NCI-H1092 treated with DMSO at 0.1 percent for 48 hours (cell line): ENCODE measurements at regions not wholly inside any gene's neighbourhood (a gene's known extent, or its start where the extent isn't known, plus 50 kb on each side); places are given as distances from the start of the nearest gene placed in this dataset.

Experiments used
- DNase-seq: peaks from one replicate; lab custom pipeline; 2025; lab: John Stamatoyannopoulos, UW

GRCh38 chr15:62920682-62921502 is 121.7 kb upstream of the TPM1 start:
- no peak for DNase-seq

GRCh38 chr15:62922514-62922913 is 120.0 kb upstream of the TPM1 start:
- DNase-seq = no peak

- no peak for DNase-seq
Measured at GRCh38 chr15:62925875-62926274, 116.7 kb upstream of the TPM1 start.

GRCh38 chr15:62927196-62927595 is 115.4 kb upstream of the TPM1 start:
- DNase-seq = no peak

GRCh38 chr15:62927836-62928235 is 114.7 kb upstream of the TPM1 start:
- no peak for DNase-seq

- DNase-seq = no peak
Measured at GRCh38 chr15:62928242-62928999, 114.1 kb upstream of the TPM1 start.

GRCh38 chr15:62929000-62929357 is 113.6 kb upstream of the TPM1 start:
- no peak for DNase-seq

GRCh38 chr15:62931650-62932049 is 110.9 kb upstream of the TPM1 start:
- no peak for DNase-seq

GRCh38 chr15:62932436-62932835 is 110.1 kb upstream of the TPM1 start:
- DNase-seq = no peak

GRCh38 chr15:62933386-62933785 is 109.2 kb upstream of the TPM1 start:
- no peak for DNase-seq

- DNase-seq = no peak
Measured at GRCh38 chr15:62934236-62934971, 108.1 kb upstream of the TPM1 start.

GRCh38 chr15:62935300-62936081 is 107.1 kb upstream of the TPM1 start:
- no peak for DNase-seq

GRCh38 chr15:62938825-62939224 is 103.7 kb upstream of the TPM1 start:
- no peak for DNase-seq

- DNase-seq = no peak
Measured at GRCh38 chr15:62940093-62940754, 102.3 kb upstream of the TPM1 start.

- DNase-seq = no peak
Measured at GRCh38 chr15:62940755-62941361, 101.7 kb upstream of the TPM1 start.

GRCh38 chr15:62941699-62942098 is 100.8 kb upstream of the TPM1 start:
- DNase-seq = no peak

GRCh38 chr15:62942428-62942827 is 100.1 kb upstream of the TPM1 start:
- no peak for DNase-seq

- no peak for DNase-seq
Measured at GRCh38 chr15:62945063-62945462, 97.5 kb upstream of the TPM1 start.

GRCh38 chr15:62945760-62946159 is 96.8 kb upstream of the TPM1 start:
- DNase-seq = no peak

GRCh38 chr15:62946940-62947339 is 95.6 kb upstream of the TPM1 start:
- no peak for DNase-seq

- DNase-seq = no peak
Measured at GRCh38 chr15:62950462-62950931, 92.0 kb upstream of the TPM1 start.
